IMR-90 (cell line): ENCODE measurements at regions not wholly inside any gene's neighbourhood (a gene's known extent, or its start where the extent isn't known, plus 50 kb on each side); places are given as distances from the start of the nearest gene placed in this dataset.

Experiments
- ATAC-seq: fragments of 200-7000 bp; cut with Tn5 transposase; 2 replicates; pipeline ENCODE4 v1.9.1; 2020; ENCODE audit warnings: low read depth, mild to moderate bottlenecking, moderate library complexity
- BruUV-seq: library from RNA; stranded (reverse); fragments of 400-500 nt; replicated peaks from 2 replicates; lab custom pipeline; 2021; lab: Mats Ljungman, UMichigan
- CTCF ChIA-PET: fragments of 300-600 bp; formaldehyde crosslinking; extraction: SDS; loops from one replicate; lab custom pipeline; 2021; ENCODE audit warnings: antibody characterized with exemption; lab: Yijun Ruan, JAX
- POLR2A ChIA-PET: fragments of 300-600 bp; sonication (Branson Sonifier 250); formaldehyde crosslinking; loops from one replicate; lab custom pipeline; 2022; ENCODE audit warnings: antibody characterized with exemption; ENCODE audit not compliant: unreplicated experiment; lab: Charles Lee
- DNase-seq: peaks from one replicate; pipeline ENCODE4 v3.0.0; 2013
- H2AFZ ChIP-seq: replicated peaks from 2 replicates; pipeline ENCODE3; 2013; ENCODE audit warnings: low read length, mild to moderate bottlenecking; ENCODE audit not compliant: poor library complexity
- H2AK5ac ChIP-seq: 2 replicates; pipeline ENCODE4 v1.6.1; 2013; ENCODE audit warnings: low read depth, low read length, inconsistent platforms
- H2AK9ac ChIP-seq: replicated peaks from 2 replicates; pipeline ENCODE3; 2013; ENCODE audit warnings: mild to moderate bottlenecking, low read depth, low read length, moderate library complexity; ENCODE audit not compliant: poor library complexity
- H2BK120ac ChIP-seq: 2 replicates; pipeline ENCODE4 v1.6.1; 2013; ENCODE audit warnings: low read depth, low read length, inconsistent platforms
- H2BK15ac ChIP-seq: 3 replicates; pipeline ENCODE4 v1.6.1; 2013; ENCODE audit warnings: low read depth, low read length, inconsistent platforms
- H2BK20ac ChIP-seq: 2 replicates; pipeline ENCODE4 v1.6.1; 2013; ENCODE audit warnings: low read depth, mild to moderate bottlenecking, inconsistent platforms, low read length, moderate library complexity
- H2BK5ac ChIP-seq: 2 replicates; pipeline ENCODE4 v1.6.1; 2013; ENCODE audit warnings: mild to moderate bottlenecking, low read depth, low read length, inconsistent platforms; ENCODE audit not compliant: poor library complexity, severe bottlenecking
- H3K14ac ChIP-seq: replicated peaks from 2 replicates; pipeline ENCODE4 v1.6.1; 2013; ENCODE audit warnings: low read depth, low read length, inconsistent platforms
- H3K18ac ChIP-seq: 2 replicates; pipeline ENCODE4 v1.6.1; 2013; ENCODE audit warnings: low read depth, low read length, control low read depth
- H3K23ac ChIP-seq: 2 replicates; pipeline ENCODE4 v1.6.1; 2013; ENCODE audit warnings: low read depth, low read length, inconsistent platforms
- H3K27ac ChIP-seq: 2 replicates; pipeline ENCODE4 v1.5.1; 2013; ENCODE audit warnings: mild to moderate bottlenecking, control low read depth, low read length; ENCODE audit not compliant: insufficient read depth
- H3K27me3 ChIP-seq: 2 replicates; pipeline ENCODE4 v1.6.1; 2013; ENCODE audit warnings: low read length; ENCODE audit not compliant: control insufficient read depth, insufficient read depth
- H3K36me3 ChIP-seq: 2 replicates; pipeline ENCODE4 v1.6.1; 2013; ENCODE audit warnings: low read length, mixed read lengths; ENCODE audit not compliant: control insufficient read depth, insufficient read depth
- H3K4ac ChIP-seq: 2 replicates; pipeline ENCODE4 v1.6.1; 2013; ENCODE audit warnings: low read depth, low read length, inconsistent platforms
- H3K4me1 ChIP-seq: 2 replicates; pipeline ENCODE4 v1.6.1; 2013; ENCODE audit warnings: low read length, mixed read lengths; ENCODE audit not compliant: control insufficient read depth, insufficient read depth
- H3K4me2 ChIP-seq: 2 replicates; pipeline ENCODE4 v1.6.1; 2013; ENCODE audit warnings: low read depth, mild to moderate bottlenecking, control low read depth, low read length, moderate library complexity
- H3K4me3 ChIP-seq: 2 replicates; pipeline ENCODE4 v1.5.1; 2013; ENCODE audit warnings: low read depth, mild to moderate bottlenecking, control low read depth, low read length, moderate library complexity; ENCODE audit not compliant: insufficient read depth
- H3K56ac ChIP-seq: 2 replicates; pipeline ENCODE4 v1.6.1; 2013; ENCODE audit warnings: low read length, inconsistent platforms; ENCODE audit not compliant: insufficient read depth; ENCODE audit errors: extremely low read depth
- H3K79me1 ChIP-seq, 2 experiments: 2 replicates each; pipeline ENCODE4 v1.6.1; 2013; ENCODE audit warnings: low read length in 2 of 2, inconsistent platforms in 1 of 2, low read depth in 1 of 2
- H3K9ac ChIP-seq: 2 replicates; pipeline ENCODE4 v1.6.1; 2013; ENCODE audit warnings: low read depth, low read length, control low read depth
- H3K9me1 ChIP-seq: 2 replicates; pipeline ENCODE4 v1.6.1; 2013; ENCODE audit warnings: low read length, inconsistent platforms; ENCODE audit not compliant: insufficient read depth
- H3K9me3 ChIP-seq: 2 replicates; pipeline ENCODE4 v1.6.1; 2013; ENCODE audit warnings: low read length; ENCODE audit not compliant: control insufficient read depth, insufficient read depth
- H4K20me1 ChIP-seq: 2 replicates; pipeline ENCODE4 v1.6.1; 2013; ENCODE audit warnings: low read length, inconsistent platforms; ENCODE audit not compliant: insufficient read depth
- H4K5ac ChIP-seq: 2 replicates; pipeline ENCODE4 v1.6.1; 2013; ENCODE audit warnings: mild to moderate bottlenecking, low read depth, low read length, control low read depth
- H4K8ac ChIP-seq, 2 experiments: 2 replicates each; pipeline ENCODE4 v1.6.1; 2013; ENCODE audit warnings: low read depth in 2 of 2, low read length in 2 of 2, control low read depth in 1 of 2, inconsistent platforms in 1 of 2
- H4K91ac ChIP-seq: 2 replicates; pipeline ENCODE4 v1.6.1; 2013; ENCODE audit warnings: low read depth, low read length, inconsistent platforms; ENCODE audit not compliant: insufficient read depth
- BHLHE40 ChIP-seq: fragments of 150-350 bp; IDR thresholded peaks from 2 replicates; pipeline ENCODE4 v1.6.1; 2016; ENCODE audit warnings: mild to moderate bottlenecking, low read depth, low read length
- CEBPB ChIP-seq: IDR thresholded peaks from 2 replicates; pipeline ENCODE4 v1.6.1; 2012; ENCODE audit warnings: low read depth, low read length, improper control_type of control experiment
- ELK1 ChIP-seq: fragments of 150-350 bp; IDR thresholded peaks from 2 replicates; pipeline ENCODE4 v1.6.1; 2016; ENCODE audit warnings: low read depth, mild to moderate bottlenecking, low read length, moderate library complexity, borderline replicate concordance
- FOS ChIP-seq: fragments of 150-350 bp; IDR thresholded peaks from 2 replicates; pipeline ENCODE4 v1.6.1; 2016; ENCODE audit warnings: low read depth, low read length
- MAFK ChIP-seq: IDR thresholded peaks from 2 replicates; pipeline ENCODE4 v1.6.1; 2012; ENCODE audit warnings: low read depth, low read length, improper control_type of control experiment
- MAZ ChIP-seq: IDR thresholded peaks from 2 replicates; pipeline ENCODE4 v1.6.1; 2012; ENCODE audit warnings: low read depth, mild to moderate bottlenecking, low read length, improper control_type of control experiment, moderate library complexity, borderline replicate concordance
- MXI1 ChIP-seq: IDR thresholded peaks from 2 replicates; pipeline ENCODE4 v1.6.1; 2012; ENCODE audit warnings: low read depth, mild to moderate bottlenecking, low read length, moderate library complexity, borderline replicate concordance
- NFE2L2 ChIP-seq: fragments of 150-350 bp; IDR thresholded peaks from 2 replicates; pipeline ENCODE4 v1.6.1; 2016; ENCODE audit warnings: low read depth, mild to moderate bottlenecking, low read length
- RCOR1 ChIP-seq: IDR thresholded peaks from 2 replicates; pipeline ENCODE4 v1.6.1; 2012; ENCODE audit warnings: mild to moderate bottlenecking, low read length, improper control_type of control experiment; ENCODE audit not compliant: insufficient replicate concordance
- SMC3 ChIP-seq: fragments of 150-350 bp; IDR thresholded peaks from 2 replicates; pipeline ENCODE4 v1.6.1; 2016; ENCODE audit warnings: low read depth, mild to moderate bottlenecking, antibody characterized with exemption, low read length, moderate library complexity
- WGBS, 2 experiments: methylation state at CpG; one replicate each; pipeline versions ENCODE4 v1.1.5 to v1.1.7; 2013; ENCODE audit warnings: missing lambda C conversion rate in 2 of 2; ENCODE audit not compliant: insufficient read length in 1 of 2; ENCODE audit errors: extremely low coverage in 2 of 2; 5-methylcytosine and 5-hydroxymethylcytosine counted together
- dilution Hi-C: fragments of 300-500 bp; cut with HindIII; formaldehyde crosslinking; loops from one replicate; pipeline ENCODE4 v1.14.3; 2018; ENCODE audit warnings: low sequenced_read_pairs; ENCODE audit not compliant: unreplicated experiment
- in situ Hi-C: fragments of 300-500 bp; cut with MboI; formaldehyde crosslinking; loops from 3 replicates; pipeline ENCODE4 v1.14.3; 2019; ENCODE audit warnings: low sequenced_read_pairs, inconsistent platforms, mixed read lengths
- intact Hi-C: fragments of 100-400 bp; cut with micrococcal nuclease; formaldehyde crosslinking; loops from 2 replicates; pipeline ENCODE4 v1.10.0; 2022
- TF ChIP-seq, protein P1 (sequence below): fragments of 150-350 bp; IDR thresholded peaks from 2 replicates; pipeline ENCODE4 v1.6.1; 2017; ENCODE audit warnings: mild to moderate bottlenecking, antibody characterized with exemption, low read length, low read depth

- in situ Hi-C loops (no loop called here), dilution Hi-C loops (no loop called here), intact Hi-C loops (no loop called here)
- Histone ChIP-seq H3K27ac (no peak overlapping the region), H4K8ac (no peak overlapping the region), H3K4ac (no peak overlapping the region), H4K5ac (no peak overlapping the region), H4K91ac (no peak overlapping the region), H3K56ac (no peak overlapping the region), H4K20me1 (no peaks in the 10 kb centered on the region), H3K4me2 (no peak overlapping the region), H3K23ac (no peak overlapping the region), H2AFZ (no peak overlapping the region), H3K79me1 (no peaks in the 10 kb centered on the region), H3K18ac (no peak overlapping the region), H3K36me3 (no peaks in the 10 kb centered on the region), H3K14ac (no peak overlapping the region), H2BK5ac (no peak overlapping the region), H2AK5ac (no peak overlapping the region), H2BK120ac (no peak overlapping the region), H3K4me3 (no peak overlapping the region), H3K27me3 (no peaks in the 10 kb centered on the region), H2AK9ac (no peak overlapping the region), H3K9me3 (peaks cover 30% of the 10 kb centered on the region), H3K9me1 (no peaks in the 10 kb centered on the region), H3K9ac (no peak overlapping the region), H2BK20ac (no peak overlapping the region), H2BK15ac (no peak overlapping the region), H3K4me1 (no peaks in the 10 kb centered on the region)
- POLR2A ChIA-PET = no interaction called here
- no peak for TF ChIP-seq MAZ
- TF ChIP-seq, protein P1, sequence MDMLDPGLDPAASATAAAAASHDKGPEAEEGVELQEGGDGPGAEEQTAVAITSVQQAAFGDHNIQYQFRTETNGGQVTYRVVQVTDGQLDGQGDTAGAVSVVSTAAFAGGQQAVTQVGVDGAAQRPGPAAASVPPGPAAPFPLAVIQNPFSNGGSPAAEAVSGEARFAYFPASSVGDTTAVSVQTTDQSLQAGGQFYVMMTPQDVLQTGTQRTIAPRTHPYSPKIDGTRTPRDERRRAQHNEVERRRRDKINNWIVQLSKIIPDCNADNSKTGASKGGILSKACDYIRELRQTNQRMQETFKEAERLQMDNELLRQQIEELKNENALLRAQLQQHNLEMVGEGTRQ = no peak
- no peak for TF ChIP-seq MXI1
- no peak for TF ChIP-seq CEBPB
- TF ChIP-seq BHLHE40 = no peak
- TF ChIP-seq NFE2L2 = no peak
- TF ChIP-seq RCOR1 = no peak
- no peak for TF ChIP-seq FOS
- TF ChIP-seq SMC3 = no peak
- no peak for TF ChIP-seq MAFK
- no peak for TF ChIP-seq ELK1
- WGBS, 2 experiments = 38% methylated on average over 7 of the region's 16 CpGs; no CpG with 5 or more reads in 1 of the 2 experiments
- CTCF ChIA-PET = no interaction called here
- no TSS peak for BruUV-seq
- ATAC-seq (no peak), DNase-seq (no peak)
Observed at GRCh38 chr2:239735829-239736357, 289.2 kb downstream of the NDUFA10 start.
